Body of pancreas (tissue), 4 donors: ENCODE measurements at regions not wholly inside any gene's neighbourhood (a gene's known extent, or its start where the extent isn't known, plus 50 kb on each side); places are given as distances from the start of the nearest gene placed in this dataset.
"Not testable (repeated sequence)": the region's sequence is repeated elsewhere in the genome, so short reads cannot be mapped to it uniquely, and the experiment has no call there.

Experiments used
- ATAC-seq: fragments of 150-250 bp; one replicate; pipeline ENCODE4 v1.9.1; 2016
- DNase-seq, 4 donors: peaks; one replicate each; pipeline ENCODE4 v3.0.0-alpha.2; 2019
- H3K27ac ChIP-seq, 4 donors: fragments of 200-600 bp; sonication (generic); 1 replicate in 3 of 4; 2 replicates in 1 of 4; pipeline versions ENCODE4 v1.5.1 to v1.6.1; 2016 to 2019; ENCODE audit warnings: mild to moderate bottlenecking in 1 of 4, mixed read lengths in 1 of 4, moderate library complexity in 1 of 4
- H3K27me3 ChIP-seq, 2 donors: fragments of 200-600 bp; sonication (generic); one replicate each; pipeline ENCODE4 v1.6.0; 2016; ENCODE audit warnings: mild to moderate bottlenecking in 1 of 2
- H3K36me3 ChIP-seq, 2 donors: fragments of 200-600 bp; sonication (generic); replicated peaks in 1 of 2; 2 replicates each; pipeline ENCODE4 v1.5.1; 2016; ENCODE audit warnings: low read depth in 2 of 2; ENCODE audit not compliant: insufficient read depth in 1 of 2
- H3K4me1 ChIP-seq: fragments of 200-600 bp; sonication (generic); one replicate; pipeline ENCODE4 v1.6.0; 2016
- H3K4me3 ChIP-seq, 2 donors: fragments of 200-600 bp; sonication (generic); 1 replicate in 1 of 2; 2 replicates in 1 of 2; pipeline ENCODE4 v1.5.1; 2016 to 2019
- H3K9me3 ChIP-seq, 3 donors: fragments of 200-600 bp; sonication (generic); 1 replicate in 2 of 3; 2 replicates in 1 of 3; pipeline ENCODE4 v1.5.1; 2016
- CTCF ChIP-seq, 7 experiments: fragments of 450-650 bp in 4 of 7; fragments of 200-600 bp in 3 of 7; sonication (generic) in 3 of 7; IDR thresholded peaks; one replicate each; pipeline ENCODE4 v1.5.1; 2016 to 2019; ENCODE audit warnings: antibody characterized with exemption in 7 of 7
- POLR2A ChIP-seq, 3 donors: fragments of 450-650 bp; IDR thresholded peaks; one replicate each; pipeline ENCODE4 v1.6.1; 2016; ENCODE audit warnings: antibody characterized with exemption in 3 of 3, mild to moderate bottlenecking in 2 of 3
- WGBS, 2 donors: methylation state at CpG; one replicate each; pipeline ENCODE4 v1.1.5; 2017; 5-methylcytosine and 5-hydroxymethylcytosine counted together
- intact Hi-C: fragments of 100-400 bp; cut with DNase I; formaldehyde crosslinking; loops from one replicate; pipeline ENCODE4 v1.15.1; 2023

- H3K27me3 ChIP-seq: no peaks in the 10 kb centered on the region
- intact Hi-C loops: loop anchor here (5.0 kb wide), 1 partner anchor 486 kb away; no protein-coding TSS in a partner anchor
- WGBS, 2 donors: 19 to 32% methylated on average over 6 of the region's 6 CpGs
- ATAC-seq (no peak), DNase-seq (peak; percentile 27 to 58 (median 36))
- H3K36me3 ChIP-seq: no peaks in the 10 kb centered on the region
- H3K4me1 ChIP-seq: no peaks in the 10 kb centered on the region
- no peak overlapping the region for H3K27ac ChIP-seq
- H3K4me3 ChIP-seq: no peak overlapping the region
- no peaks in the 10 kb centered on the region for H3K9me3 ChIP-seq
- TF ChIP-seq POLR2A (IDR thresholded peaks at IDR 0.05) (no peak), CTCF (IDR thresholded peaks at IDR 0.05) (peak; percentile 12 to 70 (median 55))
These were observed 283.2 kb downstream of the INSIG2 start for GRCh38 chr2:118371515-118371914.

GRCh38 chr2:118369521-118369920 lies 281.2 kb downstream of the INSIG2 start:
- ATAC-seq, intact Hi-C loops, H3K4me3 ChIP-seq, H3K9me3 ChIP-seq, H3K4me1 ChIP-seq, H3K27me3 ChIP-seq, DNase-seq, H3K27ac ChIP-seq, H3K36me3 ChIP-seq: not testable (repeated sequence)
- WGBS, 2 donors: 69 to 75% methylated on average over 7 of the region's 7 CpGs

GRCh38 chr2:118363604-118364003 lies 275.3 kb downstream of the INSIG2 start:
- no peaks in the 10 kb centered on the region for H3K9me3 ChIP-seq
- no peaks in the 10 kb centered on the region for H3K4me1 ChIP-seq
- DNase-seq (no peak), ATAC-seq (no peak)
- 63 to 79% methylated on average over 2 of the region's 2 CpGs for WGBS, 2 donors
- intact Hi-C loops: no loop called here
- no peaks in the 10 kb centered on the region for H3K27me3 ChIP-seq
- TF ChIP-seq CTCF (IDR thresholded peaks at IDR 0.05): no peak
- H3K27ac ChIP-seq: no peak overlapping the region
- H3K36me3 ChIP-seq: no peaks in the 10 kb centered on the region
- H3K4me3 ChIP-seq: no peak overlapping the region

GRCh38 chr2:118356051-118356450 lies 267.8 kb downstream of the INSIG2 start:
- no peak for DNase-seq
- Histone ChIP-seq H3K4me3 (no peak overlapping the region), H3K9me3 (no peaks in the 10 kb centered on the region), H3K27ac (no peak overlapping the region), H3K4me1 (no peaks in the 10 kb centered on the region), H3K27me3 (no peaks in the 10 kb centered on the region), H3K36me3 (no peaks in the 10 kb centered on the region)
- no peak for ATAC-seq
- intact Hi-C loops: no loop called here
- 65 to 78% methylated on average over 1 of the region's 1 CpG for WGBS, 2 donors
- TF ChIP-seq POLR2A (IDR thresholded peaks at IDR 0.05) (no peak), CTCF (IDR thresholded peaks at IDR 0.05) (no peak)

GRCh38 chr2:118351796-118352195 lies 263.5 kb downstream of the INSIG2 start:
- no peak for TF ChIP-seq POLR2A (IDR thresholded peaks at IDR 0.05)
- TF ChIP-seq CTCF (IDR thresholded peaks at IDR 0.05): no peak
- 63 to 64% methylated on average over 2 of the region's 2 CpGs for WGBS, 2 donors
- Histone ChIP-seq H3K4me1 (no peaks in the 10 kb centered on the region), H3K27ac (no peak overlapping the region), H3K36me3 (no peaks in the 10 kb centered on the region), H3K27me3 (no peaks in the 10 kb centered on the region), H3K4me3 (no peak overlapping the region), H3K9me3 (no peaks in the 10 kb centered on the region)
- no peak for DNase-seq
- intact Hi-C loops: no loop called here
- ATAC-seq: no peak
